ENCODE measurements at regions not wholly inside any gene's neighbourhood (a gene's known extent, or its start where the extent isn't known, plus 50 kb on each side); places are given as distances from the start of the nearest gene placed in this dataset.
"Not testable (repeated sequence)": the region's sequence is repeated elsewhere in the genome, so short reads cannot be mapped to it uniquely, and the experiment has no call there.

GRCh38 chr2:59339121-59339836 is 1098.2 kb upstream of the FANCL start:
- TF ChIP-seq CTCF (IDR thresholded peaks at IDR 0.05; ENCODE audit: insufficient read depth, missing control alignments), result no peak
- FAIRE-seq, result no peak
- no peak for DNase-seq (ENCODE audit: insufficient read length, low spot score)

- DNase-seq (ENCODE audit: insufficient read length, low spot score) (no peak), FAIRE-seq (no peak)
- TF ChIP-seq CTCF (IDR thresholded peaks at IDR 0.05; ENCODE audit: insufficient read depth, missing control alignments), result no peak
Measured at GRCh38 chr2:59333007-59333406, 1091.9 kb upstream of the FANCL start.

- FAIRE-seq; DNase-seq (ENCODE audit: insufficient read length, low spot score): not testable (repeated sequence)
Measured at GRCh38 chr2:59326581-59327365, 1085.6 kb upstream of the FANCL start.

GRCh38 chr2:59322870-59323269 is 1081.7 kb upstream of the FANCL start:
- no peak for DNase-seq (ENCODE audit: insufficient read length, low spot score)
- FAIRE-seq, result no peak
- no peak for TF ChIP-seq CTCF (IDR thresholded peaks at IDR 0.05; ENCODE audit: insufficient read depth, missing control alignments)

- FAIRE-seq (no peak), DNase-seq (ENCODE audit: insufficient read length, low spot score) (no peak)
- TF ChIP-seq CTCF (IDR thresholded peaks at IDR 0.05; ENCODE audit: insufficient read depth, missing control alignments), result no peak
Measured at GRCh38 chr2:59322005-59322404, 1080.9 kb upstream of the FANCL start.

GRCh38 chr2:59314031-59314766 is 1073.1 kb upstream of the FANCL start:
- no peak for DNase-seq (ENCODE audit: insufficient read length, low spot score)
- FAIRE-seq, result no peak

More at GRCh38 chr2:59314031-59314766, 1073.1 kb upstream of the FANCL start:
- TF ChIP-seq CTCF (IDR thresholded peaks at IDR 0.05; ENCODE audit: insufficient read depth, missing control alignments), result no peak
